ENCODE measurements at regions not wholly inside any gene's neighbourhood (a gene's known extent, or its start where the extent isn't known, plus 50 kb on each side); places are given as distances from the start of the nearest gene placed in this dataset.
"Not testable (repeated sequence)": the region's sequence is repeated elsewhere in the genome, so short reads cannot be mapped to it uniquely, and the experiment has no call there.

DNA sequence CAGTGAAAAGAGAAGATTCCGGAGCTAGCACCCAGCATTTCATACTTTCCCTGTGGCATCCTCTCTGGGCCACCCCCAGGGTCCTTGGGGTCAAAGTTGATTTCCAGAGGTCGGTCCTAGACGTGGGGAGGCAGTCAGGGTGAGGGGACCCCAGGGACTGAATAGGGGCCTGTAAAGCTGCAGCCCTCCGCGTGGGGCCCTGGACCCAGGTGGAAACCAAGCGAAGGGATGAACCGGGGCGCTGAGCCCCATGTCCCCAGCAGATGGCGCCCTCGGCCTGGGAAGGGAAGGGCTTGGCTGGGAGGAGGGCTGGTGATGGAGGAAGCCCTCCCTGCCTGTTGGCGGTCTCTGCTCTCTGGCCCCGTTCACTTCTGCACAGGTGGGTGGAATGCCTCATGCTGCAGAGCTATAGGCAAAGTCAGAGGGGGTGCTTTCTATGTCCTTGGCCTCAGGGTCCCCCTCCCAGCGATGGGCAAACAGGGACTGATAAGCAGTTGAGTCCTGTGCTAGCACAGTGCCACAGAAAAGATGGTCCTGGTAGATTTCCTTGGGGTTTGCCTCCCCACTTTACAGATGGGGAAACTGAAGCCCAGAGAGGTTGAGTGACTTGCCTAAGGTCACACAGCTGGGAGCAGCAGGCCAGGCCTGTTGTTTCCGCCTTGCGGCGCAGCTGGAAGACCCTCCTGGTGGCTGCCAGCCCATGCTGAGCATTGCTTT, 163.4 kb upstream of the CIBAR2 start:
- DNase-seq (ENCODE audit: low spot score) = peak; percentile 63

DNA sequence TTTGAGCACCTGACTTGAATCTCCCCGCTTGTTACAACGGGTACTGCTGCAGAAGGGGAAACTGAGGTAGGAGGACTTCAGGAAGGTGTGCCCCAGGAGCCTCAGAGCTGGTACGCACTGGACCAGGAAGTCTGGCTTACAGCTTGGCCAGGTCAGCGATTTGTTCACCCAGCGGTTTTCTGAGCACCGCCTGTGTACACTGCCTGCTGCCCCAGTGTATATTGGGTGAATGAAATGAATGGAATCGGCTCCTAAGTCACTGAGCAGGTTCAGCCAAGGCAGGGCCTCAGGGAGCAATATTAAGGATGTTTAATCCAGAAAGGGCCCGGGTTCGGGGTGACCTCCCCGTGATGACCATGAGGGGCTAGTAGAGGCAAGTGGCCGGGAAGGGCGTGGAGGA, 164.0 kb upstream of the CIBAR2 start:
- DNase-seq (ENCODE audit: low spot score) = no peak

DNA sequence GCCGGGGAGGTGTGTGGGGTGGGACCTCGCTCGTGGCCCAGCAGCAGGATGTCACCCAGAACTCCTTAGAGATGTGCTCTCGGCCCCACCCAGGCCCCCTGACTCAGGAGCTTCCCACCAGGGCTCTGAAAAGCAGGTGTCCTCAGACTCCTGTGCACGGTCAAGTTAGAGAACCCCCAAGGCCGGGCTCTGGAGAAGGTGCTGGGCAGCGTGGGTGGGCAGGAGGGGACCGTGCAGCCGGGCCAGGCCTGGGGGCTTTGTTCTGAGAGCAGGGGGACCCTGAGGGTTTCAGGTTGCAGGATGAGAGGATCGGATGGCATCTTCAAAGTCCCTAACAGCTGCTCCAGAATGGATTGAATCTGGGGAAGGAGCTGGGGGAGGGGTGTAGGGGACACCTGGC, 164.4 kb upstream of the CIBAR2 start:
- DNase-seq (ENCODE audit: low spot score) = no peak

DNA sequence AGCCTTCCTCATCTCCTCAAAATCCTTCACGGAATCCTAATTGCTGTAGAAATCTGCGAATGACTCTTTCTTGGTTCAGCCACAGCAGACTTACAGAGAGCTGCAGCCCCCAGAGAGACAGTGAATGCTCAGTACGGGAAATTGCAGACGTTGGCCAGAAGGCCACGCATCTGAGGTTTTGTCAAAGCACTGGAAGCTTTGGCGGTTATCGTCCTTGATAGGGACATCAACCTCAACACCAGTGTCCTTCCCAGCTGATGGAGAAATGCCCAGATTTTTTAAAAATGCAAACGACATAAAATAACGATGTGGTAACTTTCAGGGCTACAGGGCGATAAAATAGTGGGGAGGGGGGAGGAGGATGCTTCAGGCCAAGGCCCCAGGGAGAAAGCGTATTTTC, 166.6 kb upstream of the CIBAR2 start:
- no peak for DNase-seq (ENCODE audit: low spot score)

DNA sequence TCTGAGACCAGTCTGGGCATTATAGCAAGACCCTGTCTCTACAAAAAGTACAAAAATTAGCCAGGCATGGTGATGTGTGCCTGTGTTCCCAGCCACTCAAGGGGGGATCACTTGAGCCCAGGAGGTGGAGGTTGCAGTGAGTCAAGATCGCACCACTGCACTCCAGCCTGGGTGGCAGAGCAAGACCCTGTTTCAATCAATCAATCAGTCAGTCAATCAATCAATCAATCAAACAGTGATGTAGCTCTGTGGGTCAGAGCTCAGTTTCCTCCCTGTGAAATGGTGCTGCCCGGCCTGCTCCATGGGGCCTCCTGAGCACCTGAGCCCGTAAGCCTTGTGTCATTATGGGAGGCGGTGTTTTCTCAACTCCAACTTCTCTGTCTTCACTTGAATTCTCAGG, 167.1 kb upstream of the CIBAR2 start:
- DNase-seq (ENCODE audit: low spot score) = no peak

DNA sequence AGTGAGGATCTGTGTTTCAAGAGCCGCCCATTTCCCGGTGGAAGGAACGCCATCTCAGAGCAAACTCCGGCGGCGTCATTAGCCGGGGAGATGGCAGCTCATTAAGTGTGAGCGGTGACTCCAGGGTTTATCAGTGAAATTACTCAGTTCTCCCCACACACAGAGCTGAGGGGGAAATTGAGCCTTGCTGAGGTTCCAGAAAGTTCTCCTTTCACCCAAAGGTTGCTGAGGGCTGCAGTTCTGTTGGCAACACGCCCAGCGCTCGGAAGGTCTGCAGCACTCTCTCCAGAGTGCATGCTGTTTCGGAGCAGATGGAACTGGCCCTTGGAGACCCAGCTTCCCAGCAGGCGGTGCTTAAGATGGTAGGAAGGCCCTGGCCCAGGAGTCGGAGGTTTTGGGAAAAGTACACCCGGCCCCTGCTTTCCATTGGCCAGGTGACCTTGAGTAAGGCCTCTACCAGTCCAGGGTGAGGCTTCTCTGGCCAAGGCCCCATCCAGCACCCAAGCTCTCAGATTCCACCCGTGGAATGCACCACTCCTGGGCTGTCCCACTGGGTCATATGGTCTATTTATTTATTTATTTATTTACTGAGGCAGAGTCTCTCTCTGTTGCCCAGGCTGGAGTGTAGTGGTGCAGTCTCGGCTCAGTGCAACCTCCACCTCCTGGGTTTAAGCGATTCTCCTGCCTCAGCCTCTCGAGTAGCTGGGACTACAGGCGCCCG, 167.7 kb upstream of the CIBAR2 start:
- no peak for DNase-seq (ENCODE audit: low spot score)

DNA sequence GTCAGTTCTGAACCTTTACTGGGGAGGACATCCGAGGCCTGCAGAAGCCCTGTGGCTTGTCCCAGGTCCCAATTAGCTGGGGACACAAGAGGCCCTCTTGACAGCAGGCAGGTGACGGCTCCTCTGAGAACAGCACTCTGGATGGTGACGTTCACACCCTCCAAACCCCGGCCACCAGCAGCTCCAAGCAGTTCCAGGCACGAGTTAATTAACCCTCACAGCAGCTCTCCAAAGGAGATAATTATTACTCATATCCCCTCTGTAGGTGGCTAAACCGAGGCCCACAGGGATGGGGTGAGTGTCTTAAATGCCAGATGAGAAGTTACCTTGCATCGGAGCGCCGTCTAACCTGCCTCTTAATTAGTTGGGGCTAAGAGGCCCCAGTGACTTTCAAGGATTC, 168.9 kb upstream of the CIBAR2 start:
- no peak for DNase-seq (ENCODE audit: low spot score)

DNA sequence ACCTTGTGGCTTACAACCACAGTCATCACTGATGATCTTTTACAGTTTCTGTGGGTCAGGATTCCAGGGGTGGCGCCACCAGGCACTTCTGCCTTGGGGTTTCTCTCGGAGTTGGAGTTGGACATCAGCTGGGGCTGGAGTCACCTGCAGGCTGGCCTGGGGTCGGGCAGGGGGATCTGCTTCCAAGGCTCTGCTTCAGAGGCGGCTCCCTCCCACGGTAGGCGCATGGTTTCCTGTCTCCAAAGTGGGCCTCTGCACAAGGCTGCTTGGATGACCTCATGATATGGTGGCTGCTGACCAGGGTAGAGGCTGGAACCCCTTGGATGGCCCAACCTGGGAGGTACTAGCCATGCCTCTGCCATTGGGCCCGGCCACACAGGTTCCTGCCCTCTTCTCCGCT, 170.6 kb upstream of the CIBAR2 start:
- DNase-seq (ENCODE audit: low spot score) = no peak

DNA sequence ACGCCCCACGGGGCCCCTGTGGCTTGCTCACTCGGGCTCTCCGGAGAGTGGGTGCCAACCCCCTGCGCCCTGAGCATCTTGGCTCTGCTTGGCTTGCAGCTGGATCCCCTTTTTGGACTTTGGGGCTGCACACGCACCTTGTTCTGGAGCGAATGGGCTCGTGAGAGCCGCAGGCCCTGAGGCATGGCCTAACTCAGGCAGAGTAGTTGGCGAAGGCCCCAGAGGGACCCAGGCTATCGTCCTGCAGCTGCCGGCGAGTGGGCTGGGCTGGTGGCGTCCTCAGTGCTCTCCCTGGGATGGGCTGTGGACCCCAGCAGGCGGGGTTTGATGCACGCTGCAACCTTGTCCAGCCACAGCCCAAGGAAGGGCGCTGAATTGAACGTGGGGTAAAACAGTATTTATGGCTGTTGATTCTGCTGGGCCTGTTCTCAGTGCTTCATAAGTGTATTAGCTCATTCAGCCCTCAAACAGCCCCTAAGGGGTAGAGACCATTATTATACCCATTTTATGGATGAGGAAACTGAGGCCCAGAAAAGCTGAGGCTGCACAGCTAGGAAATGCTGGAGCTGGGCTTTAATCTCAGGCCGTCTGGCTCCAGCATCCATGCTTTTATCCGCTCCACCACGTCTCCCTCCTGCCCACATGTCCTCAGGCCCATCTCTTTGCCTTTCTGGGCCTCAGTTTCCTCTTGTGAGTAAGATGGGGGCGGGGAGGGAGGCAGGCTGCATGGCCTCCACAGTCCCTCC, 171.2 kb upstream of the CIBAR2 start:
- no peak for DNase-seq (ENCODE audit: low spot score)

DNA sequence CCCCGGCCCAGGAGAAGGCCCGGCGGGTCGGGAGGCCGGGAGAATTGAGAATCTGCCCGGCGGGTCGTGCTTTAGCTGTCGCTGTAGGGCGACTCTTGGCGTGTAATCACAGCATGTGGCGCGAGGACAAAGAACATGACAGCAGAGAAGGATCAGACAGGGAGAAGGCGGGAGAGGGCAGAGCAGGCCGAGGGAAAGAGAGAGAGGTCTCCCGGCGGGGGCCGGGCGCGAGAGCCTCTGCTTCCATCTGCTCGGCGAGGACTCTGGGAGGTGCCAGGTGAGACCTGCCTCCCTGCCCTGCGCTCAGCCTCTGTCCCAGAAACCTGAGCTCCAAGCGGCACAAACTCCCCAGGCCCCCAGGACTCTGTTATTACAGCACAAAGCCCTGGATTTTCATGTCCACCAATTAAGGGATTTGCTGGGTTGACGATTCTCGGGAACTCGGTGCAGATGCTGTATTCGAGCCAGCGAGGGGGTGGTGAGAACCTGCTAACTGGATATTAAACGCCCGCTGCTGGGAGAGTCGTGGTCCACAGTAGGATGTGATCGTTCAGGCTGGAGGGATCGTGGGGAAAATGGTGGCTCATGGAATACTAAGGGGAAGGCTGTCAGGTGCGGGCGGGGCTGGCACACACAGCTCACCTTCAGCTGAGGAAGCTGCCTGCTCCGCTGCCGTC, 172.0 kb upstream of the CIBAR2 start:
- DNase-seq (ENCODE audit: low spot score) = peak; percentile 63

DNA sequence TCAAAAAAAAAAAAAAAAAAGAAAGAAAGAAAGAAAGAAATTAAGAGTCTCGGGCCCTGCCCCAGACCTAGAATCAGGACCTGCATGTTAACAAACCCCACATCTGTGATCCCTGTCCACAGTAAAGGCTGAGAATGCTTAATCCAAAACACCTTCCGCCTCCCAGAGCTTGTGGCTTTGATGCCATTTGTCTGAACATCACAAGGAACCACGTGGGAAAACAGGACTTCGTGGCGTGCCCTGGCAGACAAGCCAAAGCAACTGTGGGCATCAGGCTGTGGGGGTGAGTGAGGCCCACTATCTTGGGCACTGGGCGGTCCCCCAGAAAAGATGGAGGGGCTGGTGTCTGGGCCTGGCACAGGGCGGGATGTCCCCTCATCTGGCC, 173.4 kb upstream of the CIBAR2 start:
- no peak for DNase-seq (ENCODE audit: low spot score)

DNA sequence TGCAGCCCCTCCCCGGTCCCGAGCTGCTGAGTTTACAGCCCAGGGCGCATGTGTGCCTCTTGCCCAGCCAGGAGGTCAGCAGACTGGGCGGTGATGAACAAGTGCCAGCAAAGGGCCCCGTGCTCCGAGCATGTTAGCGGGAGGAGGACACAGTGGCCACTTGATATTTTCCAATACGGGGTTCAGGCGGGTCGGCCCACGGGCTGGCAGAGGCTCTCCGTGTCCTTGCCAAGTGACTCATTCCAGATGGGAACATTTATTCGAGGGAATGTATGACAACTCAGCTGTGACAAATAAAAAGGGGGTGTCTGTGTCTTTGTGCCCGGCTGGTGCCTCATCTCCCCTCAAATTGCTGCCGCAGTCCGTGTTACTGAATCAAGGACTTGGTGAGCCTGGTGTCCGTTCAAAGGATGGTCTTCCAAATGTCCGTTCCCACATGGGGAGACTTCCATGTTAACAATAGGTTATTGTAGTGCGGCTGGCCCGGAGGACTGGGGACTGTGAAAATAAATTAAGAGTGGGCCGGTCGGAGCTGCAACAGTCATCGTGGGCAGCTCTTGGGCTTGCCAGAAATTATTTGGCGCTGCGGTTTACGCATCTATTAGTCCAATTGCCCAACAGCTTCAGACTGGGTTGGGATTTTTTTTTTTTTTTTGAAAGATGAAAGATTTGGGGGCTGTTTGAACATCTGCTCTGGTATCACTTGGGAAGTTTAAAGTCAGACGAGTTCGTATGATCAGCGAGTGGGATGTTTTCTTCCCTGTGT, 174.0 kb upstream of the CIBAR2 start:
- peak; percentile 95 for DNase-seq (ENCODE audit: low spot score)

DNA sequence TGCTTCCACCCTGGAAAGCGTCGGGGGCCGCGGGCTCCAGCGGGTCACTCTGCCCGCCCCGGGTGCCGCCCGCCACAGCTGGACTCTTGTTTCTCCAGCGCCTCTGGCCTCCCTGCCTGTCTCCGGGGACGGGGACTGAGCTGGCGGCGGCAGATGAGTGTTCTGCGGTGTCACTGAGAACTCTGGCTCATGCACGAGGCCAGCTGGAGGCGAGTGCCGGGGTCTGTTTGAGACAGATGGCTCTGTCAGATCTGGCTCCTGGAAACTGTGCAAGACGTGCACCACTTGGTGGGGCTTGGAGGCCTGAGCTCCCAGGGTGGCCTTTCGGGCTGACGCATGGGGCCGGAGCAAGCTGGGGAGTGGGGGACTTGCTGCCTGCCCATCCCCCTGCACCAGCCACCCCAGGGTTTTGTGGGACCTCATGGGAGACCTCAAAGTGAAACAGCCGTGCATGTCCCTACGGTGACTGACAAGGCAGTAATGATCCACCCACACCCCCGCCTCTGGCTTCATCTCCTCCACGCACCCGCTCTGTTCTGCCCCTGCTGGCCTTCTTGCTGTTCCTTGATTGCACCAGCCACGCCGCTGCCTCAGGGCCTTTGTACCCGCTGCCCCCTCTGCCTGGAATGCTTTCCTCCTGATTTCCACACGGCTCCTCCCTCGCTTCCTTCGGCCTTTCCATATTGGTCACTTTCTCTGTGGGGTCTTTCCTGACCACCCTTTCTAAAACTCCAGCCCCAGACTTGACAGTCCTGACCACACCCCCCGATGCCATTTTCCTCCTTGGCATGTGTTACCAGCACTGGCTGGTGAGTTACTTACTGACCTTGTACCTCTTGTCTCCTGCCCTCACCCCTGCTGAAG, 174.9 kb upstream of the CIBAR2 start:
- DNase-seq (ENCODE audit: low spot score) = peak; percentile 84

DNA sequence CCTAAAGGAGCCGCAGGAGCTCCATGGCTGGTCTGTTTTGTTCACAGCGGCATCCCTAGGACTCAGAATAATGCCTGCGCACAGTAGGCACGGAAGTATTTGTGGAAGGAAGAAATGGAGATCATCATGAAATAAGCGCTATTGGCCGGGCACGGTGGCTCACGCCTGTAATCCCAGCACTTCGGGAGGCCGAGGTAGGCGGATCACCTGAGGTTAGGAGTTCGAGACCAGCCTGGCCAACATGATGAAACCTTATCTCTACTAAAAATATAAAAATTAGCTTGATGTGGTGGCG, 175.5 kb upstream of the CIBAR2 start:
- DNase-seq (ENCODE audit: low spot score) = not testable (repeated sequence)

DNA sequence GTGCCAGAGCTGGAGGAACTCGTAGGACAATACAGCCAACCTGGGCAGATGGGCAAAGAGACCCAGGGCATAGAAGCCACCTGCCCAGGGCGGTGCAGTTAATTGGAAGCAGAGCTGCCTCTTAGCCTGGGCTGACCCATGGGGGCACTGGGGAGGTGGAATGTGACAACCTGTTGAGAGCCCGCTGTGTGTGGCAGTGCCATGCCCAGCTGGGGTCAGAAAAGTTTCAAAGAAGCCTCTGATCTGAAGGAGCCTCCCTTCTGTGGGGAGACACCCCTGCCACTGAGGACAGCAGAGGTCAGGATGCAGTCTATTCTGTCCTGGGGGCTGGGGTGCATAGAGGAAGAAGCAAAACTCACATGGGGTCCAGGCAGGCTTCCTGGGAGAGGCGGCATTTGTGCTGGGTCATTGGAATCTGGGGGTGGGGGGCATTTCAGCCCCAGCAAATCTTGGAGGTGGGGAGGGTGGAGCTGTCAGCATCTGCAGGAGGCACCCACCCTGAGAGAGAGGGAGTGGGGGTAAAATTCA, 176.1 kb upstream of the CIBAR2 start:
- DNase-seq (ENCODE audit: low spot score) = no peak

DNA sequence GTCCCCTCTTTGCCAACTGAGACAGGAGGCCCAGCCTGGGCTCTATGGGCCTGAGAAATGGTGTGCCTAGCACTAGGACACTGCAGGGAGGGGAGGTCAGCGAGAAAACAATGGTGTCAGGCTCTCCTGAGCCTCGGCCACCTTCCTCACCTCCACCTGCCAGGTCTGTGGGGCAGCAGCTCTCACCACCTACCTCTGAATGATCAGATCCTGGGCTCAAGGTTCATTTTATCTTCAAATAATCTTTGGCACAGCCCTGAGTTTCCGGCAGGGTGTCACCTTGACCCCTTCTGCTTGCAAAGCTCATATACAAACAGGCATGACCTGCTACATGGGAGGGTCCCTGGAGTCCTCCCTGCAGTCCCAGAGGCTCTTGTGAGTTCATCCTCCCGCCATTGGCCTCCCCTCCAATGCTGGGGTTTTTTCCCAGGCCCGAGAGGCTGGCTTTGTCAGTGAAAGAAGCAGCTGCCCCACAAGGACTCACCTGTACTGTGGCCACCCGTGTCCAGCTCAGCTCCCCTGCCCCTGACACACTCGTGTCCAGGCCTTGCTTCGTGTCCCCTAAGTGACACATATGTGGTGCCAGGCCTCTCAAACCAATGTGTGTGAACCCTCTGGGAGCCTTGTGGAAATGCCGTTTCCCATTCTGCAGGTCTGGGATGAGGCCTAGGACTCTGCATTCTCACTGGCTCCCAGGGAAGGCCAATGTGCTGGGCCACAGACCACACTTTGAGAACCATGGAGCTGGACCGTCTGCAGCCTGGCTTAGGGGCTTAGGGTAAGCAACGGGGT, 176.8 kb upstream of the CIBAR2 start:
- no peak for DNase-seq (ENCODE audit: low spot score)

DNA sequence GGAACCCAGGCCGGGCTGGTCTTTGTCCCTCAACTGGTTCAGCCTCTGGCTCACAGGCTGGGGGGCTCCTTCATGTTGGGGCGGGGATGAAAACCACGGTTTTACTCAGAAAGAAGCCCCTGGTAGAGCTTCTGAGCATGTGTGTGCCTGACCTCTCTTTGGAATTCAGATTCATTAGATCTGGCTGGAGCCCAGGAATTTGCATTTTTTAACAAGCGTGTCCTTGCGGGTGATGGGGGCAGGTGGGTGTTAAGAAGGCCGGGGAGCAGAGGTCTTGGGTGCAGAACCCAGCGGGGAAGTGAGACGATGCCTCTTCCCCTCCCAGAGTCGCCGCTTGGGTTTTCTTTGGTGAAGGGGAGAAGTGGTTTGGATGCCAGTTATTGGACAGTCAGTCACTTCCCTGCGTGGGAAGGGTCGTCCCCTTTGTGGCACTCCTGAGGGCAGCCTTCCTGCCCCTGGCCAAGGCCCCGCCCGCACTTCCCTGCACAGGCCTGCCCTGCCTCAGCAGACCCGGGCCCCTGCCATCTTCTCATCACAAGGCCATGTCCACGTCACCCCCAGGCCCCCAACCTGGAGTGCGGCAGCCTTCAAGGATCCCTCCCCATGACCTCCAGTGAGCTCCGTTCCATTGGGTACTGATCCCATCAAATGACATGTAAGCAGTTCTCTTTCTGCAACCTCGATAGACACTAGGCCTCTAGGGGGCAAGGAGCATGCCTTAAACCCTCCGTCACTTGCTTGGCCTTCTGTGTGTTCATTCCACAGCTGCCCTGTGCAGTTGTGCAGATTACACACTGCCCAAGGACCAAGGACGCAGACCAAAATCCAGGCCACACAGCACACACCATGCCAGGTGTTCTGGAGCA, 177.7 kb upstream of the CIBAR2 start:
- no peak for DNase-seq (ENCODE audit: low spot score)

DNA sequence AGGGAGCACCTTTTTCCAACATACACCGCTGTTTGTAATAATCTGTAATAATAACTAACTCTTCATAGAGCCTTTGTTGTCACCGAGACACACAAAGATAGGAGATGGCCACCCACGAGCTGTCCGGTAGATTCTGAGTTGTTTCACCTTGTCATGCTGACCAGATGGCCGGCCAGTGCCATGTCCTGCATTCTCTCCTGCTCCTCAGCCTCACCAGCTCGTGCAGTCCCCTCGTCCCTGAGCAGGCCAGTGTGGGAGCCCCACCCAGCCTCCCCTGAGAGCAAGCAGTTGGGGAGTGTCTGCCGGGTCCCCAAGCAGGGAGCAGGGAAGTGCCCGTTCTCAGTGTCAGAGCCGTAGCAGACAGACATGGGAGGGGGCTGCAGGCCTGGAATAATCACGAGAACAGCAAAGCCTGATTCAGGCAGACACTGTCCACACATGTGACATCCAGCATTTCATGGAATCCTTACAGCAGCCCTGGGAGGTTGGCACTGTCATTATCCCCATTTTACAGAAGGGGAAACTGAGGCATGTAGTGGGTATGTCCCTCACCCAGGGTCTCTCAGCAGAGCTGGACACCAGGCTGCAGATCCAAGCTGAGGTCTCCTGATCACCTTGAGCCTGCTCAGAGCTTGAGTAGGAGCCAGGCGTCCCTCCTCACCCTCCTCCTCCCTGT, 178.5 kb upstream of the CIBAR2 start:
- DNase-seq (ENCODE audit: low spot score) = no peak
